SK-N-SH (cell line): ENCODE measurements at regions not wholly inside any gene's neighbourhood (a gene's known extent, or its start where the extent isn't known, plus 50 kb on each side); places are given as distances from the start of the nearest gene placed in this dataset.

Experiments
- CTCF ChIA-PET: fragments of 300-600, 350-600 bp; formaldehyde crosslinking; extraction: SDS; loops from one replicate; lab custom pipeline; 2021; lab: Yijun Ruan, JAX
- POLR2A ChIA-PET: fragments of 350-600 bp; sonication (Branson Sonifier 250); formaldehyde crosslinking; extraction: SDS; loops from one replicate; lab custom pipeline; 2020; ENCODE audit warnings: antibody characterized with exemption, inconsistent platforms; lab: Yijun Ruan, JAX
- DNase-seq: peaks from one replicate; pipeline ENCODE4 v3.0.0; 2012
- H2AFZ ChIP-seq: fragments of 200-600 bp; sonication (generic); 2 replicates; pipeline ENCODE4 v1.8.1; 2016; ENCODE audit warnings: antibody characterized with exemption, mild to moderate bottlenecking, low read depth
- H3F3A ChIP-seq: fragments of 200-600 bp; sonication (generic); replicated peaks from 2 replicates; pipeline ENCODE3; 2016; ENCODE audit warnings: antibody characterized with exemption, mild to moderate bottlenecking; ENCODE audit not compliant: insufficient read depth
- H3K27ac ChIP-seq, 2 experiments: fragments of 200-500 bp in 1 of 2; fragments of 200-600 bp in 1 of 2; sonication (Bioruptor generic) in 1 of 2; sonication (generic), shearing (Covaris generic) in 1 of 2; 2 replicates each; pipeline versions ENCODE4 v1.5.1 to v1.6.1; 2014 to 2016; ENCODE audit warnings: low read depth in 2 of 2, inconsistent platforms in 1 of 2, low read length in 1 of 2, mild to moderate bottlenecking in 1 of 2, mixed read lengths in 1 of 2
- H3K27me3 ChIP-seq: fragments of 200-600 bp; sonication (generic), shearing (Covaris generic); 2 replicates; pipeline ENCODE4 v1.6.1; 2016; ENCODE audit warnings: mixed run types; ENCODE audit not compliant: insufficient read depth
- H3K36me3 ChIP-seq, 2 experiments: fragments of 200-500 bp in 1 of 2; fragments of 200-600 bp in 1 of 2; sonication (Bioruptor generic) in 1 of 2; sonication (generic) in 1 of 2; replicated peaks in 1 of 2; 2 replicates each; pipeline versions ENCODE3 to v1.5.1; 2014 to 2016; ENCODE audit warnings: low read length in 1 of 2, mild to moderate bottlenecking in 1 of 2; ENCODE audit not compliant: insufficient read depth in 2 of 2, control insufficient read depth in 1 of 2
- H3K4me1 ChIP-seq, 2 experiments: fragments of 200-500 bp in 1 of 2; fragments of 200-600 bp in 1 of 2; sonication (Bioruptor generic) in 1 of 2; sonication (generic), shearing (Covaris generic) in 1 of 2; 2 replicates each; pipeline versions ENCODE4 v1.5.1 to v1.6.1; 2014 to 2016; ENCODE audit warnings: low read depth in 1 of 2, low read length in 1 of 2, mixed run types in 1 of 2; ENCODE audit not compliant: insufficient read depth in 2 of 2, control insufficient read depth in 1 of 2
- H3K4me2 ChIP-seq: fragments of 200-600 bp; sonication (generic), shearing (Covaris generic); 2 replicates; pipeline ENCODE4 v1.6.1; 2017; ENCODE audit warnings: mixed run types
- H3K4me3 ChIP-seq, 2 experiments: fragments of 200-500 bp in 1 of 2; fragments of 200-600 bp in 1 of 2; sonication (Bioruptor generic) in 1 of 2; sonication (generic), shearing (Covaris generic) in 1 of 2; 2 replicates each; pipeline versions ENCODE4 v1.5.1 to v1.8.1; 2014 to 2016; ENCODE audit warnings: low read depth in 2 of 2, inconsistent platforms in 1 of 2, low read length in 1 of 2, mild to moderate bottlenecking in 1 of 2, mixed read lengths in 1 of 2, moderate library complexity in 1 of 2
- H3K79me2 ChIP-seq: fragments of 200-600 bp; sonication (generic); 2 replicates; pipeline ENCODE4 v1.8.1; 2017; ENCODE audit warnings: mild to moderate bottlenecking; ENCODE audit not compliant: insufficient read depth
- H3K9ac ChIP-seq: fragments of 200-600 bp; sonication (generic); 2 replicates; pipeline ENCODE4 v1.6.1; 2017; ENCODE audit warnings: mixed run types
- H3K9me2 ChIP-seq: fragments of 200-600 bp; sonication (generic); 2 replicates; pipeline ENCODE4 v1.6.1; 2017; ENCODE audit warnings: mixed run types
- H3K9me3 ChIP-seq: fragments of 200-600 bp; sonication (generic); 2 replicates; pipeline ENCODE4 v1.6.1; 2017; ENCODE audit warnings: mixed run types, mild to moderate bottlenecking, moderate library complexity
- H4K20me1 ChIP-seq: fragments of 200-600 bp; sonication (generic); 2 replicates; pipeline ENCODE4 v1.6.1; 2017; ENCODE audit warnings: mild to moderate bottlenecking, mixed run types; ENCODE audit not compliant: insufficient read depth
- CHD2 ChIP-seq: fragments of 150-350 bp; IDR thresholded peaks from 2 replicates; pipeline ENCODE4 v1.6.1; 2018; ENCODE audit warnings: low read length; ENCODE audit not compliant: partially characterized antibody
- FOSL2 ChIP-seq: IDR thresholded peaks from 2 replicates; pipeline ENCODE4 v1.4.0; 2012; ENCODE audit warnings: low read depth, mild to moderate bottlenecking, moderate library complexity, borderline replicate concordance
- FOXM1 ChIP-seq: IDR thresholded peaks from 2 replicates; pipeline ENCODE4 v1.4.0; 2012; ENCODE audit warnings: low read depth, mild to moderate bottlenecking
- JUND ChIP-seq: IDR thresholded peaks from 2 replicates; pipeline ENCODE4 v1.4.0; 2012
- MEF2A ChIP-seq: IDR thresholded peaks from 2 replicates; pipeline ENCODE4 v1.4.0; 2012; ENCODE audit warnings: low read depth, borderline replicate concordance
- MXI1 ChIP-seq: IDR thresholded peaks from 2 replicates; pipeline ENCODE4 v1.6.1; 2012; ENCODE audit warnings: mild to moderate bottlenecking, low read depth, low read length, improper control_type of control experiment
- REST ChIP-seq: IDR thresholded peaks from 2 replicates; pipeline ENCODE4 v1.6.1; 2012; ENCODE audit warnings: mild to moderate bottlenecking, low read depth, low read length, moderate library complexity
- TAF1 ChIP-seq: IDR thresholded peaks from 2 replicates; pipeline ENCODE4 v1.6.1; 2012; ENCODE audit warnings: low read depth, mild to moderate bottlenecking, low read length, moderate library complexity, borderline replicate concordance
- USF2 ChIP-seq: fragments of 150-350 bp; IDR thresholded peaks from 2 replicates; pipeline ENCODE4 v1.6.1; 2017; ENCODE audit warnings: antibody characterized with exemption, low read length, low read depth, borderline replicate concordance
- YY1 ChIP-seq: IDR thresholded peaks from 2 replicates; pipeline ENCODE4 v1.4.0; 2012; ENCODE audit warnings: low read depth, mild to moderate bottlenecking
- WGBS: methylation state at CpG from one replicate; pipeline ENCODE4 v1.1.6; 2017; ENCODE audit warnings: low lambda C conversion rate; 5-methylcytosine and 5-hydroxymethylcytosine counted together

DNA sequence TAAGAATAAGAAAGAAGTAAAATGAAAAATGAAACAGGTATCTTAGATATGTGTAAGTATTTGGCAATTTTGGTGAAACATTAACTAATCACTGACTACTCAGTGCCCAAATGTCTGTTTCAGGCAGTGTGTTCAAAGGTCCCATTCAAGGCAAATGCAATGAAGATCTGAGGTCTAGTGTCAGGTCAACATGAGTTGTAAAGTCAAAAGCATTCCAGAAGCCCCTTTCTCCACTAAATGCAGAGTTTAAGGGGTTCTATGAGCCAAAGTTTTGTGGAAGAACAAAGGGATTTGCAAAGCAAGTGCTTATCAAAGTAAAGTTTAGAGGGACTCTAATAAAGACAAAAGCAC is 71.0 kb upstream of the GPBP1 start:
- no peak overlapping the region for H3K4me3 ChIP-seq
- no peaks in the 10 kb centered on the region; the same call in 1 of the 2 replicates for H3K27me3 ChIP-seq
- no peaks in the 10 kb centered on the region for H4K20me1 ChIP-seq
- ChIA-PET CTCF (no interaction called here), POLR2A (no interaction called here)
- no peaks in the 10 kb centered on the region for H3K36me3 ChIP-seq
- no peak overlapping the region for H3K27ac ChIP-seq
- H2AFZ ChIP-seq = no peak overlapping the region
- H3F3A ChIP-seq = no peaks in the 10 kb centered on the region
- no peaks in the 10 kb centered on the region for H3K9me3 ChIP-seq
- no peaks in the 10 kb centered on the region for H3K79me2 ChIP-seq
- TF ChIP-seq TAF1 = no peak
- H3K4me1 ChIP-seq = no peaks in the 10 kb centered on the region
- H3K4me2 ChIP-seq = no peak overlapping the region
- H3K9ac ChIP-seq = no peak overlapping the region
- H3K9me2 ChIP-seq = no peaks in the 10 kb centered on the region
- DNase-seq = no peak

DNA sequence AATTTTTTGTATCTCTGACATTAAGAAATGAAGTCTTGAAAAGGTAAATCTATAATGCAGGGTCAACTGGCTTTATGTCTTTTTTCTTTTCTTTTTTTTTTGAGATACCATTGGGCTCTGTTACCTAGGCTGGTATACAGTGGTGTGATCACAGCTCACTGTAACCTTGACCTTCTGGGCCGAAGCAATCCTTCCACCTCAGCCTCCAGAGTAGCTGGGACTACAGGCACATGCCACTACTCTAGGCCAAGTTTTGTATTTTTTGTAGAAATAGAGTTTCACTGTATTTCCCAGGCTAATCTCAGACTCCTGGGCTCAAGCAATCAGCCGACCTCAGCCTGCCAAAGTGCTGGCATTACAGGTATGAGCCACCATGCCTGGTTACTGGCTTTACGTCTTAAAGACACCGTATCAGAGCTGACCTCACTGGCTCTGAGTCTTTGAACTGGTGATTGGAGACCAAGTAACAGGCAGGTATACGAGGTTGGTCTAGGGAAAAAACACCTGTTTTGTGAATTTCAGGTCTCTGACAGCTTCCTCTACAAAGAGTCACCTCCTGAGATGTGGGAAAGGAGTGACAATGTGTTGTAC is 70.4 kb upstream of the GPBP1 start:
- DNase-seq = no peak
- Histone ChIP-seq H3K79me2 (no peaks in the 10 kb centered on the region), H2AFZ (no peak overlapping the region), H3K4me2 (no peak overlapping the region), H3K9me3 (no peaks in the 10 kb centered on the region), H4K20me1 (no peaks in the 10 kb centered on the region), H3F3A (no peaks in the 10 kb centered on the region), H3K27ac (no peak overlapping the region), H3K36me3 (no peaks in the 10 kb centered on the region), H3K9ac (no peak overlapping the region), H3K9me2 (no peaks in the 10 kb centered on the region), H3K27me3 (no peaks in the 10 kb centered on the region; the same call in 1 of the 2 replicates), H3K4me1 (no peaks in the 10 kb centered on the region), H3K4me3 (no peak overlapping the region)
- ChIA-PET POLR2A (no interaction called here), CTCF (no interaction called here)
- no peak for TF ChIP-seq MEF2A
- no peak for TF ChIP-seq JUND
- no peak for TF ChIP-seq FOXM1
- no peak for TF ChIP-seq FOSL2
- no peak for TF ChIP-seq MXI1
- no peak for TF ChIP-seq CHD2
- no peak for TF ChIP-seq YY1
- no peak for TF ChIP-seq USF2
- no peak for TF ChIP-seq REST
- 51% methylated on average over 5 of the region's 5 CpGs for WGBS
